Germinal center (tissue), 1 donor: ENCODE measurements at regions not wholly inside any gene's neighbourhood (a gene's known extent, or its start where the extent isn't known, plus 50 kb on each side); places are given as distances from the start of the nearest gene placed in this dataset.

Experiments
- DNase-seq: peaks from one replicate; pipeline ENCODE4 v3.0.0; 2012; ENCODE audit warnings: mixed read lengths, low spot score

- DNase-seq, result no peak
These were observed 523.9 kb downstream of the CCDC85A start for GRCh38 chr2:56707650-56708049.

- DNase-seq, result no peak
These were observed 525.4 kb downstream of the CCDC85A start for GRCh38 chr2:56709181-56709580.

GRCh38 chr2:56713161-56713676 lies 529.4 kb downstream of the CCDC85A start:
- no peak for DNase-seq

GRCh38 chr2:56713978-56714377 lies 530.2 kb downstream of the CCDC85A start:
- no peak for DNase-seq

GRCh38 chr2:56714400-56714799 lies 530.6 kb downstream of the CCDC85A start:
- no peak for DNase-seq

- DNase-seq, result no peak
These were observed 531.9 kb downstream of the CCDC85A start for GRCh38 chr2:56715683-56716082.

GRCh38 chr2:56718413-56718812 lies 534.6 kb downstream of the CCDC85A start:
- no peak for DNase-seq

GRCh38 chr2:56729212-56729611 lies 545.4 kb downstream of the CCDC85A start:
- DNase-seq, result no peak

GRCh38 chr2:56732946-56733345 lies 549.2 kb downstream of the CCDC85A start:
- DNase-seq, result no peak

GRCh38 chr2:56739413-56739812 lies 555.6 kb downstream of the CCDC85A start:
- no peak for DNase-seq

- DNase-seq, result no peak
These were observed 557.9 kb downstream of the CCDC85A start for GRCh38 chr2:56741601-56742102.

GRCh38 chr2:56743807-56744206 lies 560.0 kb downstream of the CCDC85A start:
- no peak for DNase-seq

GRCh38 chr2:56749152-56749752 lies 565.5 kb downstream of the CCDC85A start:
- no peak for DNase-seq

- no peak for DNase-seq
These were observed 569.4 kb downstream of the CCDC85A start for GRCh38 chr2:56753182-56753581.

- DNase-seq, result no peak
These were observed 570.4 kb downstream of the CCDC85A start for GRCh38 chr2:56754066-56754615.

- DNase-seq, result no peak
These were observed 570.8 kb downstream of the CCDC85A start for GRCh38 chr2:56754627-56755026.

GRCh38 chr2:56757884-56758545 lies 574.2 kb downstream of the CCDC85A start:
- no peak for DNase-seq

- DNase-seq, result no peak
These were observed 579.9 kb downstream of the CCDC85A start for GRCh38 chr2:56763683-56764082.

GRCh38 chr2:56768973-56769372 lies 585.2 kb downstream of the CCDC85A start:
- no peak for DNase-seq

GRCh38 chr2:56770490-56770889 lies 586.7 kb downstream of the CCDC85A start:
- DNase-seq, result no peak

GRCh38 chr2:56784046-56784445 lies 600.3 kb downstream of the CCDC85A start:
- DNase-seq, result no peak

GRCh38 chr2:56801214-56801613 lies 617.4 kb downstream of the CCDC85A start:
- no peak for DNase-seq

- no peak for DNase-seq
These were observed 618.0 kb downstream of the CCDC85A start for GRCh38 chr2:56801770-56802169.
